DMS79 treated with DMSO at 0.1 percent for 48 hours (cell line): ENCODE measurements at regions not wholly inside any gene's neighbourhood (a gene's known extent, or its start where the extent isn't known, plus 50 kb on each side); places are given as distances from the start of the nearest gene placed in this dataset.

ENCODE experiments used
- DNase-seq: peaks from one replicate; lab custom pipeline; 2025; lab: John Stamatoyannopoulos, UW

- DNase-seq: no peak
Observed at GRCh38 chr3:189455641-189456417, 175.4 kb upstream of the TP63 start.

DNA sequence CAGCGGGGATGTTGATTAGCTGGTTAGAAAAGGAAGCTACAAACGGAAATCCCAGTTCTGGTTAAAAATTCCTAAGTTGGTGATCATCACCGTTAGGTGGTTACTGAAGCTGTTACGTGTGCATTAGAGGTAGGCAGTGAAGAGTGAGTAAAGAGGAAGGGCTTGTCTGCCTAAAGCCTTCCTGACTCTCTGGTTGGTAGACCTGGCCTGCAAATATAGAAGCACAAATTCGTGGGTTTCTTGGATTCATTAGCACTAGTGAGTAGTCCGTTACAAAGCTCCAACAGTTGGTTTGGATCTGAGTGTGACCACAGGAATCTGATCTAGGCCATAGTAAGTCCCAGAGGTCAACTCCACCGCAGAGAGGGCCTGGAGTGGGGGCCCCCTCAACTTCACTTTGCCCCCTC is 174.0 kb upstream of the TP63 start:
- no peak for DNase-seq

- no peak for DNase-seq
Observed at GRCh38 chr3:189457631-189458412, 173.4 kb upstream of the TP63 start.

DNA sequence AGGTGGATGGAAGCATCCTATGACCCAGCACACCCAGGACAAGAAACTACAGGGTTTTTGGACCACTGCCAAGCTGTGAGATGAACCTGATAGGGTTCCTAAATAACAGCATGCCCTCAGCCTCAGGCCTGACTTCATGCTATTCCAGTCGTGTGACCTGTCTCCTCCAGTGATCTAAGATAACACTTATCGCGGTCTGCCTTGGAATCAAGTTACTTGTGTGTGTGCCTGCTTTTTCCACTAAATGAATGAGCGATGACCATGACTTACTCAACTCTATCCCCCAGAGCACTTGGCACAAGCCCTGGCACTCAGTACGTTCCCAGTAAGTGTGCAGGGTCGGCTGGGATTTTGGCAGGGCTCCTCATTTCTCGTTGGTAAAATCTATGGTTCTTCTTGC is 172.7 kb upstream of the TP63 start:
- no peak for DNase-seq

DNA sequence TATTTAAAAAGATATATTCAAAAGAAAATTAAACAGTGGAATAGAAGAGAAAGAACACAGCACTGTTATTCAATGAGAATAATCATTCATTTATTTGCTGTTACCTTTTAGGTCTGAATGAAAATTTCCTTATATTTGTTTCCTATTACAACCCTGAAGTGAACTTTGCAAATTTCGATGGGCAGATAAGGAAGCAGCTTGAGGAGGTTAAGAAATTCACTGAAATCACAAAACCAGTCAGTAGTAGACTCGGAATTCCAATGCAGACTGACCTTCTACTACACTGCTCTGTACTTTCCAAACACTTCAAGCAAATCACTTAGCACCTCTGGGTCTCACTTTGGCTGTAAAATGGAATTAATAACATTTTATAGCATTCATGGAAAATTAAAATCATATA is 172.0 kb upstream of the TP63 start:
- no peak for DNase-seq

GRCh38 chr3:189460511-189460910 is 170.7 kb upstream of the TP63 start:
- no peak for DNase-seq

- no peak for DNase-seq
Observed at GRCh38 chr3:189464799-189465198, 166.4 kb upstream of the TP63 start.

DNA sequence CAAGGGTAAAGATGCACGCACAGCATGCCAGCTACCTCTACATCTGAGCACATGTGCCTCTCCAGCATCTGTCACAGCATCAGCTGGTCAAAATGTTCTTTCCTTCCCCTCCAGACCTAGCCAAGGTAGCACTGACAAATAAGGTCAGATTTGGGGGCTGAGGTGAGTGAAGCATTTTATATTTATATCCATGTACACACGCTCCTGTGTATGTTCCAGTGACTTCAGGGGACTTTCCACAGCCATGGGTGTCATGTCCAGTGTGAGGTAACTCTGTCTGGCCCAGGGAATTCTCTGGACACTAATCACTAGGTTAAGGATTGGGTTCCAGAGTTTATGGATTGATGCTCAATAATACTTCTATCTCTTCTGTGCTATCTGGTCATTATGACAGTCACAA is 165.2 kb upstream of the TP63 start:
- no peak for DNase-seq

DNA sequence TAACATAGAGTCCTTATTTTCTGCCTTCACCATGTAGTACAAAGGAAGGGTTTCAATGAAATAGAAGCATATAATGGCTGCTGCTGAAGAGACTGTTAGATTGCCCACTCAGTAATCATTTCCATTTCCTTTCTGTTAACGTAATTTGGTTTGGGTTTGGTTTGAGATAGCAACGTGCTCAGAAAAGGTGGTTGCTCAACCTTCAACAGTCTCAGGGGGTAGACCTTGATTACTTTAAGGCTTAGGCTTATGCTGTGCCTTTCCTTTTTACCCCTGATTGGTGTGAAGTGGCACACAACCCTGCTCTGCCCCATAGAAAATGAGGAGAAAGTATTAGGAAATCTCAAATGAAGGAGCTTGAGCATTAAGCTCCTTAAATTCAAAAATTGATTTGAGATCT is 163.7 kb upstream of the TP63 start:
- DNase-seq: no peak

- no peak for DNase-seq
Observed at GRCh38 chr3:189474944-189475343, 156.2 kb upstream of the TP63 start.

DNA sequence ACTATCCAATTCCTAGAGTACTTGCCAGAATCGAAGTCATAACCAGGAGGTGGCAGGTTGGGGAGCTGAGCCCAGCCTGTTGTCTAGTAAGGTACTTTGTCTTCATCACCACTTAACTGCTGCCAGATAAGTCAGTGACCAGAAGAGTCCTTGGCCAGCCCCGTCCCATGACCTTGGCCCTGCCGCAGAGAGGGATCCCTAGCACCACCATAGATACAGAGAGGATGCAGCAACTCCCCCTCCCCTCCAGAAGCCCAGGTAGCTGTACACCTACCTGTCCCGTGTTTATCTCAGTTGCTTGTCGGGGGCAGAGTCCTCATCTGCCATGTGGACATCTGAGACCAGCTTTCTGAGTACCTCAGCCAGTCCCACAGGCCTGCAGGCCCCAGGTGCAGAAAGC is 153.6 kb upstream of the TP63 start:
- no peak for DNase-seq

- no peak for DNase-seq
Observed at GRCh38 chr3:189486556-189486955, 144.6 kb upstream of the TP63 start.

DNA sequence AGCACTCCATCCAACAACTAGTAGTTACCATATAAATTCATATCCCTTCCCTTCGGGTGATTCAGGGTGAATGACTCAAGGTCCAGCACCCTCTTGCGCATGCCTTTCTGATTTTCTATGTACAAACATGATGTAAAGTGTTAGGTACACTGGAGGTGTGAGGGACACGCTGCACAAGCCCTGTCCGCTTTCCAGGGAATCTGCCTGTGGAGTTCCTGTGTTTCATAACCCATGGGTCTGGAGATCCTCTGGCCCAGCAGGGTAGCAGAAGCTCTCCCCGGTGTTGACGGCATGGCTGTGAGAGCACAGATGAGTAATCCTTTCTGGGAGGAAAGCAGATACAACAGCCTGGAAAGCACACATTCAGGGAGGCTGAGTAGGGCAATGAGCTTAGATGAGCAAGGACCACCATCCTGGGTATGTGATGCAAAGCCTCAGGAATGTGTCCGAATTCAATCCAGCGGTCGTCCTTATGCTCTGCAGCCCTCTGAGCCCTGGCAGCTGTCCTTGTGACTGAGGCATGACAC is 142.9 kb upstream of the TP63 start:
- no peak for DNase-seq

GRCh38 chr3:189490337-189490736 is 140.9 kb upstream of the TP63 start:
- DNase-seq: no peak

GRCh38 chr3:189490749-189491148 is 140.4 kb upstream of the TP63 start:
- DNase-seq: no peak

- no peak for DNase-seq
Observed at GRCh38 chr3:189491831-189492230, 139.4 kb upstream of the TP63 start.

DNA sequence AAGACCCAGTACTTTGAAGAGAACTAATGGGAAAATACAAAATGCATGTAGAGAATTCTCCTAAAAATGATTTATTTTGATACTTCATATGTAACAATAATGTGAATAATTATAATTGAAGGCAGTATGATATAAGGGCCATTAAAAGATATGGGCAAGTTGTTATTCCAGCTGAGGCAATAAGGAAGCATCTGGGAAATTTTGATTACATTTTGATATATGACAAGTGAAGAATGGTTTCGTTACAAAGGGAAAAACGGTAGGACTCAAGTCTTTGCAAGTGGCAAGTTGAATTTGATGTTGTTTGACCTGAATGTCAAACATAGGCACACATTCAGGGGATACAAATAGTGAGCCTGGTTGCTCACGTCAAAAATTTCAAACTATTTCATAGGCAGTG is 137.9 kb upstream of the TP63 start:
- no peak for DNase-seq

DNA sequence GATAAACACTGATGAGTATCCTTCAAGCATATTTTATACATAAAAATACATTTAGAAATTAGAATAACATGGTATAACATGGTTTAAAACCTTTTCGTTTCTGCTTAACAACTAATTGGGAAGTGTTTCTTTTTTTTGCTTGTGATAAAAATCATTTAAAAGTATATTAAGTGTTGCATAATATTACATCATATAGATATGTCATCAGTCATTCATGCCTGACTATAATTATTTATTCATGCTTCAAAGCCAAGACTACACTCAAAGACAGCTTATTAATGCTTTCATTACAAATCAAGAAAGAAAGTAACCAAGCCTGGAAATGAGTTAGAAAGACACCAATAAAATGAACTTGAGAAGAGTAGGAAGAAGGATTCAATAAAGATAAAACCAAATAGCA is 136.6 kb upstream of the TP63 start:
- DNase-seq: no peak

DNA sequence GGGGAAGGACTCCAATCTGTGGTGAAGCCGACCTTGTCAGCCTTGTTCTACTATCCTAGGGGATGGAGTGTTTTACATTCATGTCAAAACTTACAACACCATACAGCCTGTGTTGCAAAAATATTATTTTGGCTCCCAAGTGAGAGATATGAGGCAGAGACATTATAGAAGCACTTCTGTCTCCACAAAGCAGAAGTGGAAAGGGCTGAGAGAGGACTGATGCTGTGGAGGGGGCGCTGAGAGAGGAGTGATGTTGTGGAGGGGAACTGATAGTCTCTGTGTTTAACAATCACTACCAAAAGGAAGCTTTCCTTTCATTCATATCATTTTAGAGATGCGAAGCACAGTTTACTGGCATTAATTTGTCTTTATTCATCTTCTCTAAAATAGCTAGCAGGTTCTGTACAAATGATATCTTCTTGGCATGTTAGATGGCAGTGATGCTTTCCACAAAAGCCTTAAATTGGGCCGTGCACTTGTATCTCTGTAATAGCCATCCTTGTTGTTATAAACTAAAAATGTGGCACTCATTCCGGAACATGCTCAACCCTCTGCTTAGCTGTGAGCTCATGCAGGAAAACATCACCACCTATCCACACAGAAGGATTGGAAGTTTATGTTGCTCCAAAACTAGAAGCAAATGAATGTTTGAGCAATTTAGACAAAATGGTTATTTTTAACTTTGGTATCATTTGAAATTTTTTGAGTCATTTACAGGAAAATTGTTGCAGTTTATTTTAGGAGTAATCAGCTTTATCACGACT is 134.6 kb upstream of the TP63 start:
- no peak for DNase-seq

- no peak for DNase-seq
Observed at GRCh38 chr3:189498995-189499704, 132.0 kb upstream of the TP63 start.

DNA sequence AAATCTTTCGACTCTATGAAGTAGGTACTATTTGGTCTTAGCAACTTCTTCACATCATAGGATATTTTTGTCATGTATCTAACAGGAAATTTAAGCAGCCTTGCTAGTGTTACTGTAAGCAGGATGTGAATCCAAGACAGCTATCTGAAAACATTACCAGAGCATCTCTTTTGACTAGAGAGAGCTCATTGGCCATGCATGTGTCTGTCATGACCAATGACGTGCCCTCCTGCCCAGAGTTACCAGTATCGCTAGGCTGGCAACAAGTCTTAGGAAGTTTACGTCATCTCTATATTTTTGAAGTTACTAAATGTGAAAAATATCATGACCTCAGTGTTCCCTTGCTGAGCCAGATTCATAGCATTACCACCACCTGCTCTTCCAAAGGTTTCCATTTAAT is 130.9 kb upstream of the TP63 start:
- DNase-seq: no peak
